Osteoblast (primary cell): ENCODE measurements at regions not wholly inside any gene's neighbourhood (a gene's known extent, or its start where the extent isn't known, plus 50 kb on each side); places are given as distances from the start of the nearest gene placed in this dataset.

Source experiments
- DNase-seq: peaks from one replicate; pipeline ENCODE4 v3.0.0; 2011; ENCODE audit warnings: low spot score, mixed read lengths; ENCODE audit not compliant: insufficient read length; ENCODE audit errors: missing footprints
- H2AFZ ChIP-seq: 2 replicates; pipeline ENCODE4 v1.6.0; 2011; ENCODE audit warnings: mild to moderate bottlenecking, low read length
- H3K27ac ChIP-seq: 2 replicates; pipeline ENCODE4 v1.5.1; 2011; ENCODE audit warnings: mild to moderate bottlenecking, low read depth, low read length, moderate library complexity
- H3K27me3 ChIP-seq: 2 replicates; pipeline ENCODE4 v1.6.0; 2012; ENCODE audit warnings: mild to moderate bottlenecking, control low read depth, inconsistent platforms, low read length, moderate library complexity; ENCODE audit not compliant: insufficient read depth
- H3K36me3 ChIP-seq: 2 replicates; pipeline ENCODE4 v1.5.1; 2011; ENCODE audit warnings: mild to moderate bottlenecking, low read length, control low read depth, moderate library complexity; ENCODE audit not compliant: insufficient read depth
- H3K4me1 ChIP-seq: 2 replicates; pipeline ENCODE4 v1.5.1; 2011; ENCODE audit warnings: mild to moderate bottlenecking, low read length, control low read depth, moderate library complexity; ENCODE audit not compliant: insufficient read depth
- H3K4me2 ChIP-seq: 2 replicates; pipeline ENCODE4 v1.6.0; 2011; ENCODE audit warnings: mild to moderate bottlenecking, low read length; ENCODE audit not compliant: insufficient read depth
- H3K4me3 ChIP-seq: fragments of 200-600 bp; sonication (generic); 3 replicates; pipeline ENCODE4 v1.5.1; 2012; ENCODE audit warnings: mild to moderate bottlenecking, low read length, inconsistent platforms; ENCODE audit not compliant: insufficient read depth
- H3K79me2 ChIP-seq: 2 replicates; pipeline ENCODE4 v1.6.0; 2012; ENCODE audit warnings: mild to moderate bottlenecking, low read length, control low read depth, inconsistent platforms; ENCODE audit not compliant: insufficient read depth
- H3K9me3 ChIP-seq: 2 replicates; pipeline ENCODE4 v1.5.1; 2011; ENCODE audit warnings: low read depth, low read length, control low read depth
- H4K20me1 ChIP-seq: 2 replicates; pipeline ENCODE4 v1.6.0; 2012; ENCODE audit warnings: mild to moderate bottlenecking, low read length, control low read depth; ENCODE audit not compliant: insufficient read depth
- TF ChIP-seq, protein P1 (sequence below): IDR thresholded peaks from 2 replicates; pipeline ENCODE4 v1.5.1; 2011; ENCODE audit warnings: mild to moderate bottlenecking, low read depth, low read length, moderate library complexity; ENCODE audit errors: extremely low read depth

DNA sequence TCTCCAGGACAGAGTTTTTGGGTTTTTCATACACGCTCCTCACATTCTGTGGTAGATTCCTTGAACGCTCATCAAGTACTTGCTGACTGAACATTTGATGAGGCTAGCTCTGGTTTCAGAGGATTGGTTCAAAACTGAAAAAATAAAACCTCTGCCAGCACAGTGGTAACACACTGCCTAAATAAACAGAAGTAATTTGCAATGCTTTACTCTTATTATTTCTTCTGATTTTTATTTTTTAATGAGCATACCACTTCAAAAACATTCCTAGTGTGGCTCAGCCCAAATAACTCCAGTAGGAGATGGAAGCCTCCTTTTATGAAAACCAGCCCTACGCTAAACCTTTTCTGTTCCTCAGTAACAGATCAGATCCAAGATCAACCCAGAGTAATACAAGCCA lies 72.0 kb upstream of the INTU start:
- Histone ChIP-seq H3K27ac (no peak overlapping the region), H2AFZ (no peak overlapping the region), H3K4me2 (no peak overlapping the region), H4K20me1 (no peaks in the 10 kb centered on the region), H3K79me2 (no peaks in the 10 kb centered on the region), H3K4me3 (no peak overlapping the region), H3K4me1 (no peaks in the 10 kb centered on the region), H3K36me3 (no peaks in the 10 kb centered on the region), H3K9me3 (no peaks in the 10 kb centered on the region), H3K27me3 (no peaks in the 10 kb centered on the region)
- TF ChIP-seq, protein P1, sequence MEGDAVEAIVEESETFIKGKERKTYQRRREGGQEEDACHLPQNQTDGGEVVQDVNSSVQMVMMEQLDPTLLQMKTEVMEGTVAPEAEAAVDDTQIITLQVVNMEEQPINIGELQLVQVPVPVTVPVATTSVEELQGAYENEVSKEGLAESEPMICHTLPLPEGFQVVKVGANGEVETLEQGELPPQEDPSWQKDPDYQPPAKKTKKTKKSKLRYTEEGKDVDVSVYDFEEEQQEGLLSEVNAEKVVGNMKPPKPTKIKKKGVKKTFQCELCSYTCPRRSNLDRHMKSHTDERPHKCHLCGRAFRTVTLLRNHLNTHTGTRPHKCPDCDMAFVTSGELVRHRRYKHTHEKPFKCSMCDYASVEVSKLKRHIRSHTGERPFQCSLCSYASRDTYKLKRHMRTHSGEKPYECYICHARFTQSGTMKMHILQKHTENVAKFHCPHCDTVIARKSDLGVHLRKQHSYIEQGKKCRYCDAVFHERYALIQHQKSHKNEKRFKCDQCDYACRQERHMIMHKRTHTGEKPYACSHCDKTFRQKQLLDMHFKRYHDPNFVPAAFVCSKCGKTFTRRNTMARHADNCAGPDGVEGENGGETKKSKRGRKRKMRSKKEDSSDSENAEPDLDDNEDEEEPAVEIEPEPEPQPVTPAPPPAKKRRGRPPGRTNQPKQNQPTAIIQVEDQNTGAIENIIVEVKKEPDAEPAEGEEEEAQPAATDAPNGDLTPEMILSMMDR: no peak
- no peak for DNase-seq

DNA sequence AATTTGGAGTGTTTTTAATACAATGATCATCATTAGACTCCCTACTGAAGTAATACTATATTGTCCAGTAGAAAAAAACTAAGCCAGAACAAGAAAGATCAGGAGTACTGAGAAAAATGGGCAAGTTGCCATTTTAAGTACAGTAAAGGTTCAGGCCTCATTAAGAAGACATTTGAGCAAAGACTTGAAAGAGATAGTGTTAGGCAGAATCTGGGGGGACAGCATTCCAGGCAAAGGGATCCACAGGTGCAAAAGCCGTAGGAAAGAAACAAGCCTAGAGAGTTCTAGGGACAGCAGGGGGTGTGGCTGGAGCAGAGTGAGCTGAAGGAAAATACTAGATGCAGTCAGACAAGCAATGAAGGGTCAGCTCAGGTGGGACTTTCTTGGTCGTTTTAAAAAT lies 58.1 kb upstream of the INTU start:
- Histone ChIP-seq H3K36me3 (no peaks in the 10 kb centered on the region), H3K27me3 (no peaks in the 10 kb centered on the region), H3K27ac (no peak overlapping the region), H3K79me2 (no peaks in the 10 kb centered on the region), H3K4me2 (no peak overlapping the region), H4K20me1 (no peaks in the 10 kb centered on the region), H3K4me3 (no peak overlapping the region), H2AFZ (no peak overlapping the region), H3K4me1 (no peaks in the 10 kb centered on the region), H3K9me3 (no peaks in the 10 kb centered on the region)
- DNase-seq: no peak
- TF ChIP-seq, protein P1: no peak

DNA sequence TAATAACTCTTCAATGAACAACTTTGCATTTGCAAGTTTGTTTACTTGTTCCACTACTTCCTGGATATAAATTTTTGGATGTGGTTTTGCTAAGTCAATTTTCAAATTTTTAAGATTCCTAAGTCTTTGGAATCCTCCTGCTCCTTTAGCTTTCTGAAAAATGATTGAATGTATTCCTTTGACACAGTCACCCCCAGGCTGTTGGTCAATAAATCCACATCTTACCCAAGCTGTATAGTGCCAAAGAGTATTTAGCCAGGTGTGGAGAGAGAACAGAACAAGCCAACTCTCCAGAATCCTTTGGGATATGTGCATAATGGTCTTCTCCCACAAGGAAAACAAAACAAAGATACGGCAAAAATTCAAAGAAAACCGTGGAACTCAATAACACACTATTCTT lies 56.9 kb upstream of the INTU start:
- no peak for DNase-seq
- H3K27me3 ChIP-seq: no peaks in the 10 kb centered on the region
- no peak overlapping the region for H2AFZ ChIP-seq
- no peaks in the 10 kb centered on the region for H3K9me3 ChIP-seq
- H3K4me3 ChIP-seq: no peak overlapping the region
- H3K36me3 ChIP-seq: no peaks in the 10 kb centered on the region
- TF ChIP-seq, protein P1: no peak
- no peaks in the 10 kb centered on the region for H3K79me2 ChIP-seq
- H3K4me1 ChIP-seq: no peaks in the 10 kb centered on the region
- H4K20me1 ChIP-seq: no peaks in the 10 kb centered on the region
- H3K27ac ChIP-seq: no peak overlapping the region
- no peak overlapping the region for H3K4me2 ChIP-seq

DNA sequence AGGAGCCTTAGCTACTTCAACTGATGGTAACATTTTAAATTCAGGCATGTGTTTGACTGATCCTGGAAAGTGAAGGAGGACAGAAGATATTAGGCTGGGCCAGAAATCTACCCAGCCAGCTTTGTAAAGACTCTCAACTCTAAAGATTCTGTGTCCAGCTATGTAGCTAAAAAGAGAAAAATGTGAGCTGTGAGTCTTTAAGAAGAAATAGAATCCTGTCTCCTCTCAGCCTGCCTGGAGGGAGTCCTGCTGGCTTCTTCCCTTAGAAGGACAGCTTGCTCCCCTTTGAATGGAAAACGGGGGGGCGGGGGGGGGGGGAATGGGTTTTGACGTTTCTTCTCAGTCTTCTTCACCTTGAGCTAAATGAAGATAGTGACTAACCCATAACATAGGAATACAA lies 54.3 kb upstream of the INTU start:
- TF ChIP-seq, protein P1: no peak
- no peaks in the 10 kb centered on the region for H4K20me1 ChIP-seq

More for the DNA sequence above, 54.3 kb upstream of the INTU start:
- H3K36me3 ChIP-seq: no peaks in the 10 kb centered on the region
- no peaks in the 10 kb centered on the region for H3K9me3 ChIP-seq
- H3K4me1 ChIP-seq: no peaks in the 10 kb centered on the region
- no peaks in the 10 kb centered on the region for H3K79me2 ChIP-seq
- H3K4me3 ChIP-seq: no peak overlapping the region
- DNase-seq: no peak
- H3K4me2 ChIP-seq: no peak overlapping the region
- H3K27me3 ChIP-seq: no peaks in the 10 kb centered on the region
- no peak overlapping the region for H3K27ac ChIP-seq
- H2AFZ ChIP-seq: no peak overlapping the region
